Body of pancreas (tissue), 4 donors: ENCODE measurements at regions not wholly inside any gene's neighbourhood (a gene's known extent, or its start where the extent isn't known, plus 50 kb on each side); places are given as distances from the start of the nearest gene placed in this dataset.

Experiments
- CTCF ChIP-seq, 7 experiments: fragments of 450-650 bp in 4 of 7; fragments of 200-600 bp in 3 of 7; sonication (generic) in 3 of 7; IDR thresholded peaks; one replicate each; pipeline ENCODE4 v1.5.1; 2016 to 2019; ENCODE audit warnings: antibody characterized with exemption in 7 of 7
- POLR2A ChIP-seq, 3 donors: fragments of 450-650 bp; IDR thresholded peaks; one replicate each; pipeline ENCODE4 v1.6.1; 2016; ENCODE audit warnings: antibody characterized with exemption in 3 of 3, mild to moderate bottlenecking in 2 of 3

GRCh38 chr4:130600706-130601105 is 1504.8 kb downstream of the C4orf33 start:
- TF ChIP-seq CTCF (IDR thresholded peaks at IDR 0.05) = no peak
- no peak for TF ChIP-seq POLR2A (IDR thresholded peaks at IDR 0.05)
